NCI-H2196 treated with DMSO at 0.1 percent for 48 hours (cell line): ENCODE measurements at regions not wholly inside any gene's neighbourhood (a gene's known extent, or its start where the extent isn't known, plus 50 kb on each side); places are given as distances from the start of the nearest gene placed in this dataset.
A peak's percentile ranks its signal among the peaks of the same experiment; 100 is the strongest.

Experiments used
- DNase-seq: peaks from one replicate; lab custom pipeline; 2025; ENCODE audit not compliant: unreplicated experiment; lab: John Stamatoyannopoulos, UW

DNA sequence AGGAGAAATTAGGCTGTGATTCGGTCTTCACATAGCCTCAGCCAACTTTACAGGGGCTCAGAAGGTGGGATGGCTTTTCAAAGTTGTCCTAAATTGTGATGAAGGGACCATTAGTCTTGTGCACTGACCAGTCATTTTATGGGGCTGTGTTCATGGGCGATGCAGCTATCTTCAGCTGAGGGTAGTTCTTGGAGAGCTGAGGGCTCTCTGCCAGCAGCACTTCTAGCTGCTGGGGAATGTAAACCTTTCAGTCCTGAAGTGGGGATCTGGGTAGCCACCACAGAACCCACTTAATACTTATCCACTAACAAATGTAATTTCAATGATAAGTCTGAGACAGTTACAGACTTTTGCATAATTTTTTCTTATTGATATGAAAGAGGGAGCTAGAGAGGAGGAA, 270.6 kb downstream of the AEBP2 start:
- no peak for DNase-seq

- DNase-seq = no peak
Measured at GRCh38 chr12:19710811-19711793, 271.8 kb downstream of the AEBP2 start.

DNA sequence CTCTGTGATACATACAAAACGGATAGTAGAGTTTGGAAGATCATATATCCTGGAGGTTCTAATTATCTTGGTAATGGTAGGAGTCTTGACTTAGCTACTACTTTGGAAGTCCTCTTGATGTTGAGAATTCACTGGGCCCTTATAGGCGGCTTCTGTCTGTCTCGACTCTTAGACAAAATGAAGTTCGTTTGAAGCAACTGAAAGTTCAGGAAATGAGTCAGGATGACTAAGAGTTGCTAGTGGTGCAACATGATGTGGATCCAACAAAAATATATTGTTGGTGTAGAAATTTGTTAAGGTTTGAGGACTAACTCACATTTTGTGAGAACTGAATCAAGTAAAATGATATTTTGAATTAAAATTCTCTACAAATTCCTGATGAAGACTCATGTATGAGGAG, 272.7 kb downstream of the AEBP2 start:
- no peak for DNase-seq

- no peak for DNase-seq
Measured at GRCh38 chr12:19718401-19718800, 279.1 kb downstream of the AEBP2 start.

DNA sequence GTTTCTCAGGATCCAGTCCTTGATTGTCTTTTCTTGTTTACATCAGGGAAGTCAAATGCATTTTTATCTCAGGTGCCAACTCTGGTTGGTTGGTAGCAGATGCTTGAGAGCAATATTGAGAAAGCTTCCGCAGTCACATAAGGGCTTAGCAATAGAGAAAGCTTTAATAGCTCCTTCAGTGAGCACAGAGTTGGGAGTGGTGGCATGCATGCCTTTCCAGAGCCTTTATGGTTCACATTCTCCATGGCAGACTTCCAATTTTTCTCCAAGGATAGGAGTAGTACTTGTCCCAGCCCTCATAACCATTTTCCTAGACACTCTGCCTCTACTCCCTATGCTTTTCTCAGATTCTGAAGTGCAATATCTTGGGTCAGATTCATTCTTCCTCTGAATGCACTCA, 280.4 kb downstream of the AEBP2 start:
- DNase-seq = no peak

DNA sequence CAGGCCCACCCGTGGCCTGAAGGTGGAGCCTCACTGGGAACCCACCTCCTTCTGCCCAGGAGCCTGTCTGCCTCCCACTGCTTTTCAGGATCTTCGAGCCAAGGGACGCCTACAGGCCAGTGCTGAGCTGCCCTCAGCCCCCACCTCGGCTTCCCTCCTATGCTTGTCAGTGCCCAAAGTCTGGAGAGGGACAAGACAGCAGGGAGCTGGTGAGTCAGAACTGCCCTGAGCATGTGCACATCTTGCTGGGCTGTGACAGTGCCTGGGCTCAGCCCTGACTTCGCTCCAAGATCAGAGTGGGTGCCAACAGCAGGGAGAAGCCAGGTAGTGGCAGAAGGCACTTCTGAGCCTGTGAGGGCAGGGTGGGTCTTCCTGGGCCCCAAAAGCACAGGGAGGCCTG, 286.8 kb downstream of the AEBP2 start:
- no peak for DNase-seq

DNA sequence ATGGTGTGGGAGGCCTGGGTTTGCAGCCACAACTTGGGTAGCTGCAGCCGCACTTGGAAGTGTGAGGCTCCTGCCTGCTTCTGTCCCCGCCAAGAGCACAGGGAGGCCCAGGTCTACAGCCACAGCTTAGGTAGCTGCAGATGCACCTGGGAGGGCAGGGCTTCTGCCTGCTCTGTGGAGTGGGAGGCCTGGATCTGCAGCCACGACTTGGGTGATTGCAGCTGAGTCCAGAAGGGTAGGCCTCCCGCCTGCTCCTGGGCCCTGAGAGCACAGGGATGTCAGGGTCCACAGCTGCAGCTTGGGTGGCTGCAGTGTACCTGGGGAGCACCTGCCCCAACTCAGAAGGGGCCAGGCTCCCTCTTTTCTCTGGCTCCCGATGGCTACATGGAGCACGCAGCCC, 287.3 kb downstream of the AEBP2 start:
- DNase-seq = no peak

DNA sequence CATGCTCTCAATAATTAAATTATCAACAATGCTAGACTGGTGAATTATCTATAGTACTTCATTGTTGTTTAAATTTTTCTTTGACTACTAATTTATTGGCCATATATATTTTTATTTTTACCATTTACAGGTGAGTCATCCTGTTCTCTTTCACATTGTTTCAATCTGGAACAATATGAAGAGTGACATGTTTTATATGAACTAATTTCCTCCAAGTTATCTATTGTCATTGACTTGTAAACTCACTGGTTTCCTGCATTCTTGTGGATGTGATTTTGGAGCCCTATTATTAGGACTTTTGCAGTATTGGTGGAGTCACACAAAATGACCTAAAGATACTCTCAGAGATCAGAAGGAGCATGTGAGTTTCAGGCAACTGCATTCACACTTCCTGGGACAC, 297.7 kb downstream of the AEBP2 start:
- DNase-seq = no peak

- DNase-seq = peak; percentile 49
Measured at GRCh38 chr12:19739195-19739776, 300.0 kb downstream of the AEBP2 start.

DNA sequence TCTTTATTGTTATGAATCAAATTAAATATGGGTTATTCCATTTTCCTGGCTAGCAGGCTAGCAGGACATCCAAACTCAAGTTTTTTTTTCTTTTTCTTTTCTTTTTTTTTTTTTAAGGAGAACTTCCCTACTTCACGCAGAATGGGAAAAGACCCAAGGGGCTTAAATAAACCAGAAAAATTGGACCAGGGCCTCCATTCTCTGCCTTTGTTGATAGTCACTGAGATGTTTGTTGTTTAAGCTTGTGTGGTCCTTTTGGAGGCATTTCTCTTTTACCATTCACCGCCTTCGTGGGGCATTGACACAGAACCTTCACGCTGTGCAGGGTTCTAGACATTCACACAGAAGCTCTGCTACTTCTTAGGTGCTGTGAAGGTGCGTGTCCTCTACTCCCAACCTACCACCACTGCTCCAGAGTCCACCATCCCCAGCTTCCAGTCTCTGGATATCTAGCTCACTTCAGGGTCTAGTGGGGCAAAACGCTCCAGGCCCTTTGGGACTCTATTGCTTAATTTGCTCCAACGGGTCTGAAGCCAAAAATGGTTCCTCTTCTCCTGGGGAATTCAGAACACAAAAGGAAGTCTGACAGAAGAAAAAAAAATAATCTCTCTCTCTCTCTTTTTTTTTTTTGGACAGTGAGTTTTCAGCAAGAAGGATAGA, 301.3 kb downstream of the AEBP2 start:
- DNase-seq = no peak

- DNase-seq = no peak
Measured at GRCh38 chr12:19741132-19741489, 301.8 kb downstream of the AEBP2 start.

- DNase-seq = no peak
Measured at GRCh38 chr12:19744705-19745218, 305.5 kb downstream of the AEBP2 start.

DNA sequence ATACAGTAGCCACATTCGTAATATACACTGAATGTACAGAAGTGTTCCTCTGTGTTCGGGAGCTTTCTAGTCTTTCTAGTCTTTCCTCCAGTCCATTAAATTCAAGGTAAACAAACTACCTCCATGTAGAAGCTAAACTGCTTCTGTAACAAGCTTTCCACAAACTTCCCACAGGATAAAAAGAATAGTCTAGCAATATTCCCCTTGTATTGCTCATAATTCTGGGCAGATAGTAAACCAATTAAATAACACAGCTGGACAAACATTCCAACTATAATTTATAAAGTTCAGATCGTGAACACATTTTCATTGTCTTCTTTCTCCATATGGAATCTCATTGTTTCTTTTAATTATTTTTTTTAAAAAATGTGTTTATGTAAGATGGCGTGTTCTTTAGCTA, 307.2 kb downstream of the AEBP2 start:
- DNase-seq = no peak

DNA sequence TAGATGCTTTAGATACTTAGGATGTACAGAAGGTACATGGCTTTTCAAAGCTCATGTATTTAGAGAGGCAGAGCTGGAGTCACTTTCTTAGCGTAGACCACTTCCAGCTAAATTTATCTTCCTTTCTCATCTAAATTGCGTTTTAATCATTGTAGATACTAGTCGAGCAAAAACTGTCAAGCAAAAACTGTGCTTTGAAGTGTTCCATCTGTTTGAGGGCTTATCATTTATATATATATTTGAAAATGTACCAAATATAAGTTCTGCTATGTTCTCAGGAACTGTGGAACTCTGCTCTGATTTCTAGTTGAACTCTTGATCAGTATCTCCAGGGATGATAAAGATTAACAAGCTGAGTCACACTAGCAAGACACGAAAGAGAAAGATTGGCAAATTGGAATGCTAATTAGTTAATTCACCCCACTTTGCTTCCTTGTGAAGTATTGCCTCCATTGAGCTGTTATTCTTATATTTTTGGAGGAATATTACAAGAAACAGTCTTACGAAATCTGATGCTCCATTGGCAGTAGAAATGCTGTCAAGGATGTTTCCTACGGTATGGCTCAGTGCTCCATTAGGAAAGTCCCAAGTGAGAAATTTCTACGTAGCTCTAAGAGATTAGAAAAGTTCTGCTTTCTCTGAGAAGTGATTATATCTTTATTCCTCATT, 310.7 kb downstream of the AEBP2 start:
- no peak for DNase-seq

- DNase-seq = no peak
Measured at GRCh38 chr12:19751078-19751477, 311.8 kb downstream of the AEBP2 start.

GRCh38 chr12:19752712-19753111, 313.4 kb downstream of the AEBP2 start:
- DNase-seq = no peak

DNA sequence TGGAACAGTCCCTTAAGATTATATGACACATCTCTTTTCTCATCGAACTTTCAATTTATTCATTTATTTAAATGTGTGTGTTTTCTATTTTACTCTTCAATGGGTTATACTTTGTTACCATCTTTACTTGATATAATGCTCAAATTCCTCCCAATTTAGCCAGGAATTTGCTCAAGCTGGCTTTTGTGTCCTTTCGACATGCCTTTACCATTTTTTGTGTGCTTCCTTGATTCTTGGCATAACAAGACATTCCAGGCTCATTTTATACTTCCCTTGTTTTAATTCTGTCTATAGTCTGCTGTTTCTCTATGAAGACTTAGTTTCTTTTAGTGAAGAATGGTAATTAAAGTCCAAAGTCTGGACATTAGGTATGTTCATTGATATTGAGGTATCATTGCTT, 315.8 kb downstream of the AEBP2 start:
- DNase-seq = no peak

- DNase-seq = peak; percentile 44
Measured at GRCh38 chr12:19757317-19757877, 318.1 kb downstream of the AEBP2 start.

GRCh38 chr12:19759227-19759626, 319.9 kb downstream of the AEBP2 start:
- no peak for DNase-seq

DNA sequence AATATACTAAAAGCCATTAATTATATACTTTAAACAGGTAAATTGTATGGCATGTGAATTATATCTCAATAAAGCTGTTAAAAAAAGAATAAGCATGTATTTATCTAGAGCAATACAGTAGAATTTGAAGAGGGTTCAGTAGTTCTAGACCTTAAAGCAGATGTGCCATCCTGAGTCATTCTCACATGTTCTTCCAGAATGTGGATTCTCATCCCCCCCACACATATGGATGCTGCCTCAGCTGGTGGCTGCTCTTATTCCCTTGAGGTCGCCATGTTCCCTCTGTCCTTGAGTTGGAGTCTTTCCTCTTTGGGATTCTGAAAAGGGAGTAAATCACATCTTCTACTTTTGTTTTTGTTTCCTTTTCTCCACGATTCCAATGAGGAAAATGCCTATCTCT, 321.3 kb downstream of the AEBP2 start:
- DNase-seq = no peak

GRCh38 chr12:19761463-19761862, 322.2 kb downstream of the AEBP2 start:
- DNase-seq = no peak
